H1 (cell line): ENCODE measurements at regions not wholly inside any gene's neighbourhood (a gene's known extent, or its start where the extent isn't known, plus 50 kb on each side); places are given as distances from the start of the nearest gene placed in this dataset.

ENCODE experiments used
- E2F6 ChIP-seq: IDR thresholded peaks from 2 replicates; pipeline ENCODE4 v1.6.1; 2012; ENCODE audit warnings: inconsistent platforms
- JUN ChIP-seq: IDR thresholded peaks from 2 replicates; pipeline ENCODE4 v1.6.1; 2011; ENCODE audit warnings: low read depth, mild to moderate bottlenecking, improper control_type of control experiment, low read length
- RXRA ChIP-seq: IDR thresholded peaks from 2 replicates; pipeline ENCODE4 v1.6.1; 2011; ENCODE audit warnings: low read depth, mild to moderate bottlenecking, low read length, moderate library complexity; ENCODE audit not compliant: insufficient read depth
- SIRT6 ChIP-seq: IDR thresholded peaks from one replicate; pipeline ENCODE4 v1.7.1; 2012; ENCODE audit warnings: low read length, inconsistent platforms
- TF ChIP-seq, protein P1 (sequence below): fragments of 300-600 bp; sonication (generic); IDR thresholded peaks from 2 replicates; pipeline ENCODE4 v1.7.1; 2012; ENCODE audit warnings: low read length, moderate library complexity, mild to moderate bottlenecking, inconsistent platforms; ENCODE audit not compliant: insufficient replicate concordance

DNA sequence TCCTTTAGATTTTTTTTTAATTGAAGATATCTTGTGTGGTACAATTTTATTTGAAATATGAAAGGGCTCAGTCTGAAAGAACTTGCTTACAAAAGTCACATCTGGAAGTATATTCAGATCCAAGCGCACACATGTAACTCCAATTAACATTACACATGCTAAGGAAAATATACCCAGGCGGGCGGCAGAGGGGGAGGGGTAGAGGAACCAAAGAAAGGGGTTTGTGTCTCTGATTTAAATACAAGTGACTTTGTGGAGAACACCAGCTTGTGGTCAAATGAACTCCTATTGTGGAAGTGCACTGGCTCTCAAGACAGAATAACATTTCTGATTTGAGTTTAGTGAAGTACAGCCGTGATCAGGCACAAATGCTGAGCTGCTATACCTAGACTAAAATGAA, 280.2 kb upstream of the SOX11 start (continued):
- TF ChIP-seq, protein P1, sequence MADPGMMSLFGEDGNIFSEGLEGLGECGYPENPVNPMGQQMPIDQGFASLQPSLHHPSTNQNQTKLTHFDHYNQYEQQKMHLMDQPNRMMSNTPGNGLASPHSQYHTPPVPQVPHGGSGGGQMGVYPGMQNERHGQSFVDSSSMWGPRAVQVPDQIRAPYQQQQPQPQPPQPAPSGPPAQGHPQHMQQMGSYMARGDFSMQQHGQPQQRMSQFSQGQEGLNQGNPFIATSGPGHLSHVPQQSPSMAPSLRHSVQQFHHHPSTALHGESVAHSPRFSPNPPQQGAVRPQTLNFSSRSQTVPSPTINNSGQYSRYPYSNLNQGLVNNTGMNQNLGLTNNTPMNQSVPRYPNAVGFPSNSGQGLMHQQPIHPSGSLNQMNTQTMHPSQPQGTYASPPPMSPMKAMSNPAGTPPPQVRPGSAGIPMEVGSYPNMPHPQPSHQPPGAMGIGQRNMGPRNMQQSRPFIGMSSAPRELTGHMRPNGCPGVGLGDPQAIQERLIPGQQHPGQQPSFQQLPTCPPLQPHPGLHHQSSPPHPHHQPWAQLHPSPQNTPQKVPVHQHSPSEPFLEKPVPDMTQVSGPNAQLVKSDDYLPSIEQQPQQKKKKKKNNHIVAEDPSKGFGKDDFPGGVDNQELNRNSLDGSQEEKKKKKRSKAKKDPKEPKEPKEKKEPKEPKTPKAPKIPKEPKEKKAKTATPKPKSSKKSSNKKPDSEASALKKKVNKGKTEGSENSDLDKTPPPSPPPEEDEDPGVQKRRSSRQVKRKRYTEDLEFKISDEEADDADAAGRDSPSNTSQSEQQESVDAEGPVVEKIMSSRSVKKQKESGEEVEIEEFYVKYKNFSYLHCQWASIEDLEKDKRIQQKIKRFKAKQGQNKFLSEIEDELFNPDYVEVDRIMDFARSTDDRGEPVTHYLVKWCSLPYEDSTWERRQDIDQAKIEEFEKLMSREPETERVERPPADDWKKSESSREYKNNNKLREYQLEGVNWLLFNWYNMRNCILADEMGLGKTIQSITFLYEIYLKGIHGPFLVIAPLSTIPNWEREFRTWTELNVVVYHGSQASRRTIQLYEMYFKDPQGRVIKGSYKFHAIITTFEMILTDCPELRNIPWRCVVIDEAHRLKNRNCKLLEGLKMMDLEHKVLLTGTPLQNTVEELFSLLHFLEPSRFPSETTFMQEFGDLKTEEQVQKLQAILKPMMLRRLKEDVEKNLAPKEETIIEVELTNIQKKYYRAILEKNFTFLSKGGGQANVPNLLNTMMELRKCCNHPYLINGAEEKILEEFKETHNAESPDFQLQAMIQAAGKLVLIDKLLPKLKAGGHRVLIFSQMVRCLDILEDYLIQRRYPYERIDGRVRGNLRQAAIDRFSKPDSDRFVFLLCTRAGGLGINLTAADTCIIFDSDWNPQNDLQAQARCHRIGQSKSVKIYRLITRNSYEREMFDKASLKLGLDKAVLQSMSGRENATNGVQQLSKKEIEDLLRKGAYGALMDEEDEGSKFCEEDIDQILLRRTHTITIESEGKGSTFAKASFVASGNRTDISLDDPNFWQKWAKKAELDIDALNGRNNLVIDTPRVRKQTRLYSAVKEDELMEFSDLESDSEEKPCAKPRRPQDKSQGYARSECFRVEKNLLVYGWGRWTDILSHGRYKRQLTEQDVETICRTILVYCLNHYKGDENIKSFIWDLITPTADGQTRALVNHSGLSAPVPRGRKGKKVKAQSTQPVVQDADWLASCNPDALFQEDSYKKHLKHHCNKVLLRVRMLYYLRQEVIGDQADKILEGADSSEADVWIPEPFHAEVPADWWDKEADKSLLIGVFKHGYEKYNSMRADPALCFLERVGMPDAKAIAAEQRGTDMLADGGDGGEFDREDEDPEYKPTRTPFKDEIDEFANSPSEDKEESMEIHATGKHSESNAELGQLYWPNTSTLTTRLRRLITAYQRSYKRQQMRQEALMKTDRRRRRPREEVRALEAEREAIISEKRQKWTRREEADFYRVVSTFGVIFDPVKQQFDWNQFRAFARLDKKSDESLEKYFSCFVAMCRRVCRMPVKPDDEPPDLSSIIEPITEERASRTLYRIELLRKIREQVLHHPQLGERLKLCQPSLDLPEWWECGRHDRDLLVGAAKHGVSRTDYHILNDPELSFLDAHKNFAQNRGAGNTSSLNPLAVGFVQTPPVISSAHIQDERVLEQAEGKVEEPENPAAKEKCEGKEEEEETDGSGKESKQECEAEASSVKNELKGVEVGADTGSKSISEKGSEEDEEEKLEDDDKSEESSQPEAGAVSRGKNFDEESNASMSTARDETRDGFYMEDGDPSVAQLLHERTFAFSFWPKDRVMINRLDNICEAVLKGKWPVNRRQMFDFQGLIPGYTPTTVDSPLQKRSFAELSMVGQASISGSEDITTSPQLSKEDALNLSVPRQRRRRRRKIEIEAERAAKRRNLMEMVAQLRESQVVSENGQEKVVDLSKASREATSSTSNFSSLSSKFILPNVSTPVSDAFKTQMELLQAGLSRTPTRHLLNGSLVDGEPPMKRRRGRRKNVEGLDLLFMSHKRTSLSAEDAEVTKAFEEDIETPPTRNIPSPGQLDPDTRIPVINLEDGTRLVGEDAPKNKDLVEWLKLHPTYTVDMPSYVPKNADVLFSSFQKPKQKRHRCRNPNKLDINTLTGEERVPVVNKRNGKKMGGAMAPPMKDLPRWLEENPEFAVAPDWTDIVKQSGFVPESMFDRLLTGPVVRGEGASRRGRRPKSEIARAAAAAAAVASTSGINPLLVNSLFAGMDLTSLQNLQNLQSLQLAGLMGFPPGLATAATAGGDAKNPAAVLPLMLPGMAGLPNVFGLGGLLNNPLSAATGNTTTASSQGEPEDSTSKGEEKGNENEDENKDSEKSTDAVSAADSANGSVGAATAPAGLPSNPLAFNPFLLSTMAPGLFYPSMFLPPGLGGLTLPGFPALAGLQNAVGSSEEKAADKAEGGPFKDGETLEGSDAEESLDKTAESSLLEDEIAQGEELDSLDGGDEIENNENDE = no peak
- no peak for TF ChIP-seq RXRA
- TF ChIP-seq E2F6 = no peak
- TF ChIP-seq JUN = no peak
- no peak for TF ChIP-seq SIRT6
